GM21529 (cell line): ENCODE measurements at regions not wholly inside any gene's neighbourhood (a gene's known extent, or its start where the extent isn't known, plus 50 kb on each side); places are given as distances from the start of the nearest gene placed in this dataset.
"Not testable (repeated sequence)": the region's sequence is repeated elsewhere in the genome, so short reads cannot be mapped to it uniquely, and the experiment has no call there.

Experiments
- ATAC-seq: cut with Tn5 transposase; IDR thresholded peaks from one replicate; pipeline ENCODE4 v1.9.1; 2021; ENCODE audit not compliant: unreplicated experiment

DNA sequence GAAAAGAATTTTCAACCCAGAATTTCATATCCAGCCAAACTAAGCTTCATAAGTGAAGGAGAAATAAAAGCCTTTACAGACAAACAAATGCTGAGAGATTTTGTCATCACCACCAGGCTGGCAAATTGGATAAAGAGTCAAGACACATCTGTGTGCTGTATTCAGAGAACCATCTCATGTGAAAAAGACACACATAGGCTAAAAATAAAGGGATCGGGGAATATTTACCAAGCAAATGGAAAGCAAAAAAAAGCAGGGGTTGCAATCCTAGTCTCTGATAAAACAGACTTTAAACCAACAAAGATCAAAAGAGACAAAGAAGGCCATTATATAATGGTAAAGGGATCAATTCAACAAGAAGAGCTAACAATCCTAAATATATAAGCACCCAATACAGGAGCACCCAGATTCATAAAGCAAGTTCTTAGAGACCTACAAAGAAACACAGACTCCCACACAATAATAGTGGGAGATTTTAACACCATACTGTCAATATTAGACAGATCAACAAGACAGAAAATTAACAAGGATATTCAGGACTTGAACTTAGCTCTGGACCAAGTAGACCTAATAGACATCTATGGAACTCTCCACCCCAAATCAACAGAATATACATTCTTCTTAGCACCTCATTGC lies 55.9 kb upstream of the ACSM6 start:
- not testable (repeated sequence) for ATAC-seq

DNA sequence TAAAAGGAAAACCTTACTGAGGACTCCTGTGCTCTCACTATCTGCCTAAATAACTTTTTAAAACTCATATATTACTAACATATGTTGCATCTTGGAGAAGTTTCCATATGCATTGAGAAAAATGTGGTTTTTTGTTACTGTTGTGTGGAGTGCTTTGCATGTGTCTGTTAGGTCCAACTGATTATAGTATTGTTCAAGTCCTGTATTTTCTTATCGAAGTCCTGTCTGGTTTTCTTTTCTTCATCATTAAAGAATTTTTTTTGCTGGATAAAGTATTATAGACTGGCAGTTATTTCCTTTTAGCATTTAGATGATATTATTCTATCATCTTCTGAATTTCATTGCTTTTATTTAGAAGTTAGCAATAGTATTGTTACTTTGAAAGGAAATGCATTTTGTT lies 59.5 kb upstream of the ACSM6 start:
- ATAC-seq: no peak

DNA sequence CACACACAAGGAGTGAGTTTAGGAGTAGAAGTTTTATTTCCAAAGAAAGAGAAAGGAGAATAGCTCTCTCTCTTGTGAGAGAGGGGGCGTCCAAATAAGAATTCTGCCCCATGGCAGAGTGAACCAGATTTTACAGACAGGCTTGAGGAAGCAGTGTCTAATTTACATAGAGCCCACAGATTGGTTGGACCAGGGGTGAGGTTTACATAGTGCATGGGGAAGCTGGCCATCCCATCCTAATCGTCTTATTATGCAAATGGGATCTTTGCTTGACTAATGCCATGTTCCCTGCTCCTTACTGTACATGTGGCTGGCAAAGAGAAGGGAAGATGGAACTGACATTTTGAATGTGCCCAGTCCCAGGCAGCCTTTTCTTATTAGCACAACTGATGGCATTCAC lies 60.0 kb upstream of the ACSM6 start:
- ATAC-seq: no peak

DNA sequence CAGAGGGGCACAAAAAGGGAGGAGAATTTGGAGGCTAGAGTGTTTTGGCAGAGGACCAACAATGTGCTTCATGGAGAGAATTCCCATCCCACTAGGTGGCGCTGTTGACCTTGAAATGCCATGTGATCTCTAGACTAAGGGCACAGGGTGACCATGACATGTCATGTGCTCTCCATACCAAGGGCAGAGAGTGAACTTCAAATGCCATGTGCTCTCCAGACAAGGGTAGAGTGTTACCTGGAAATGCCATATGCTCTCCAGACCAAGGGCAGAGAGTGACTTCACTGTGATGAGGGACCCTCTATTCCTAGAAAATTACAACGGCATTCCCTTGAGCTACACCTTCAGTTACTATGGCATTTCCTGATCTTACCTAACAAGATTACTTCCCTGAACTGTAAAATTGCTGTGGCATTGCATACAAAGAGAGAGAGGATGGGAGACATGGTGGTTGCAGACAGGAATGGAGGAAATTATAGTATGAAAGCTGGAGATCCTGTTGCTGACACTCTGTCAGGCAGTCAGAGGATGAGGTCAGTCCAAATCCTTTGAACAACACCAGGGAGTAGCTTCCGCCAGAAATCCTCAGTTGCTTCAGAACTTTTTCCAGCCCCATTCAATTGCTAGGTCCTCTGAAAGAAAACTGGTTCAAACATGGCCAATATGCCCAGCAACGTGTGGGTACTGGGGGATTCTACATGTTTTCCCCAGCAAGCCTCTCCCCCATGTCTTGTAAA lies 60.9 kb upstream of the ACSM6 start:
- ATAC-seq: peak; percentile 96

DNA sequence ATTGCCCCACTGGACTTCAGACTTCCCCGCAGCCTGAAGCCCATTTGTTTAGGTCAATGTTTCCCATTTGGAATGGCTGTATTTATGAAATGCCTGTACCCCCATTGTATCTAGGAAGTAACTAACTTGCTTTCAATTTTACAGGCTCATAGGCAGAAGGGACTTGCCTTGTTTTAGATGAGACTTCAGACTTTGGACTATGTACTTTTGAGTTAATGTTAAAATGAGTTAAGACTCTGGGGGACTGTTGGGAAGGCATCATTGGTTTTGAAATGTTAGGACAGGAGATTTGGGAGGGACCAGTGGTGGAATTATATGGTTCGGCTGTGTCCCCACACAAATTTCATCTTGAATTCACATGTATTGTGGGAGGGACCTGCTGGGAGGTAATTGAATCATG lies 61.1 kb upstream of the CYP2C8 start:
- ATAC-seq: not testable (repeated sequence)

DNA sequence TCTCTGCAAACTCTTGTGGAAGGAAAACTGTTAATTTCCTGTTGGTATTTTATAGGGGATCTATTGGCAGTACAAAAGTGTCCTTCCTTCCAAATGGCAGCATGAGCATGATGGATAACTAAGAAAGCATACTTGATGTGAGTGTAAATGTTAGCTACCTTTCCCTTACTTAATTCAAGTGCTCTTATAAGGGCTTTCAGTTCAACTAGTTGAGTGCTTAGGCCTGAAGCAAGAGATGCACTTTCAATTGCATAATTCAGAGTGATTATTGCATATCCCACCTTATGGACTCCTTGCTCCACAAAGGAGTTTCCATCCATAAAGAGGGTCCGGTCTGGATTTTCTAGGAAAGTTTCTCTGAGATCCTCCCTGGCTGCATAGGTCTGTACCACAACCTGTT lies 56.3 kb upstream of the CYP2C8 start:
- ATAC-seq: no peak

DNA sequence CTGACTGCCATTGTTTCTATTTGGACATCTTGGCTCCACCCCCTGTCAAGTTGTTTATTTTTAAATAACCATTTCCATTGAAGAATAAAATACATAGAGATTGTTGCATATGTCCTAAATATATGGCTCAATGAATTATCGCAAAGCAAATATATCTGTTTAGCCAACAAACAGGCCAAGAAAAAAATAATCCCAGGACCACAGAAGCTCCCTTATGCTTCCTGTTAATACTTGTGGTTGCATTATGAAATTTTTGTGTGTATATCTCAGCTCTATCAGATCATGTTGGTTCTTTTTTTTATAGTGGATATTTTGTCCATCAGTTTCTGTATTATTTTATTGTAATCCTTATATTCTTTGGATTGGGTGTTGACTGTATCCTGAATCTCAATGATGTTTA lies 53.4 kb upstream of the CYP2C8 start:
- ATAC-seq: no peak

DNA sequence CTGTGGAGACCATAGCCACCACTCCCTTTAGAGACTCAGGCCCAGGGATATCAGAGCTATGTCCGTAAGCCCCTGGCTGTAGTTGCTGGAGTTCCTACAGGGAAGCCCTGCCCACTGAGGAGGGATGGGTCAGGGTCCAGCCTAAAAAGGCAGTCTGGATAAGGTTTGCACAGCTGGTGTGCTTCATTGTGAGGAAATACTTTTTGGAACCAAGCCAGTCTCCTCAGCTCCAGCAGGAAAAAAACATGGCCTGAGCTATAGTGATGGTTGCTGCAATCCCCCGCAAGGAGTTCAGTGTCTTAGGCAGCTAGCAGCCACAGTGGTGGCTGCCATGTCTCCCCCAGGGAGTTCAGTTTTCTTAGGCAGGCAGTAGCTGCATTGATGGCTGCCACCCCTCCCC lies 52.6 kb upstream of the CYP2C8 start:
- no peak for ATAC-seq
